ENCODE measurements at regions not wholly inside any gene's neighbourhood (a gene's known extent, or its start where the extent isn't known, plus 50 kb on each side); places are given as distances from the start of the nearest gene placed in this dataset.

DNA sequence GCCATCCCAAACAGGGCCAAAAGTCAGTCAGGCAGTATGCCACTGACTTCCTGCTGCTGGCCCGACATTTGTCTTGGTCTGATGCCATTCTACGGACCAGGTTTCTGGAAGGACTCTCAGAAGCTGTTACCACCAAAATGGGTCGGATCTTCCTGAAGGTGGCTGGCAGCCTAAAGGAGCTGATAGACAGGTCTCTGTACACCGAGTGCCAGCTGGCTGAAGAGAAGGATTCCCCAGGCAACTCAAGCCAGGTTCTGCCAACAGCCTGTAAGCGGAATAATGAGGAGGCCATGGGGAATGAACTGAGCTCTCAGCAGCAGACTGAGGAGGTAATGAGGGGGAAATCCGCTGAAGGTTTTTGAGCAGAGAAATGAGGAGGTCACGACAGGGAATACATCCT, 95.7 kb downstream of the RTL9 start:
- no TSS peak for BruUV-seq (replicated peaks)
- Histone ChIP-seq H3K27me3 (ENCODE audit: control insufficient read depth in 2 of 2, insufficient read depth in 2 of 2, low read length in 2 of 2) (peaks cover 0 to 19% of the 10 kb centered on the region in 2 experiments; a peak in 2 of 5 replicates), H3K27ac (ENCODE audit: extremely low read depth, low read depth, low read length) (no peak overlapping the region), H3K4me3 (no peak overlapping the region), H3K9ac (ENCODE audit: insufficient read depth in 1 of 2, low read depth in 2 of 2, low read length in 2 of 2) (no peak overlapping the region), H3K4me1 (replicated peaks in 1 of 2; ENCODE audit: control insufficient read depth in 2 of 2, insufficient read depth in 2 of 2, low read length in 2 of 2) (no peaks in the 10 kb centered on the region), H3K79me2 (ENCODE audit: control insufficient read depth, insufficient read depth, low read length) (no peaks in the 10 kb centered on the region), H3K9me1 (ENCODE audit: control insufficient read depth, insufficient read depth, low read length) (no peaks in the 10 kb centered on the region), H2AFZ (ENCODE audit: low read depth, low read length) (no peak overlapping the region), H3K36me3 (ENCODE audit: control insufficient read depth, insufficient read depth, low read length) (no peaks in the 10 kb centered on the region), H4K20me1 (replicated peaks; ENCODE audit: control insufficient read depth, insufficient read depth, low read length) (no peaks in the 10 kb centered on the region; the same call in 1 of the 2 replicates), H3K4me2 (ENCODE audit: insufficient read depth, low read length) (no peak overlapping the region), H3K9me3 (replicated peaks; ENCODE audit: control insufficient read depth, insufficient read depth, low read depth, low read length) (no peaks in the 10 kb centered on the region)
- in situ Hi-C loops (cut with MboI) (loop anchor here (5.0 to 25.0 kb wide), 2 partner anchors 208 to 398 kb away; no protein-coding TSS in a partner anchor), intact Hi-C loops (cut with micrococcal nuclease) (loop anchor here (5.0 to 10.0 kb wide), 2 partner anchors 213 to 790 kb away; no protein-coding TSS in a partner anchor)
- ATAC-seq (no peak), DNase-seq (ENCODE audit: extremely low read depth in 1 of 4, low spot score in 3 of 4) (no peak), FAIRE-seq (no peak)
- 0% methylated on average over 4 of the region's 7 CpGs for WGBS (ENCODE audit: insufficient coverage, low coverage, missing lambda C conversion rate)
- ChIA-PET CTCF (ENCODE audit: low intra/inter-chr PET ratio) (no interaction called here), POLR2A (no interaction called here)
- no peak for TF ChIP-seq ZNF175 (CRISPR knock-in tag; IDR thresholded peaks at IDR 0.05; ENCODE audit: low read depth)
- no peak for TF ChIP-seq CEBPG (CRISPR knock-in tag; IDR thresholded peaks at IDR 0.05)
- no peak for TF ChIP-seq CEBPG (tag; conservative IDR thresholded peaks at IDR 0.05 in 1 of 2, IDR thresholded peaks at IDR 0.05 in 1 of 2)
- TF ChIP-seq HDAC3 (IDR thresholded peaks at IDR 0.05; ENCODE audit: borderline replicate concordance, partially characterized antibody): no peak
- no peak for TF ChIP-seq ZC3H11A (IDR thresholded peaks at IDR 0.05; ENCODE audit: low read depth, low read length)
- TF ChIP-seq HDAC2 (IDR thresholded peaks at IDR 0.05): no peak
- TF ChIP-seq CBFB (CRISPR knock-in tag; IDR thresholded peaks at IDR 0.05): no peak
- TF ChIP-seq NR4A1 (CRISPR knock-in tag; IDR thresholded peaks at IDR 0.05): no peak
- no peak for TF ChIP-seq NR4A1 (tag; IDR thresholded peaks at IDR 0.05)
- TF ChIP-seq CUX1 (CRISPR knock-in tag; IDR thresholded peaks at IDR 0.05): no peak
- no peak for TF ChIP-seq ZNF717 (CRISPR knock-in tag; IDR thresholded peaks at IDR 0.05)
- no peak for TF ChIP-seq NFYB (IDR thresholded peaks at IDR 0.05; ENCODE audit: extremely low read depth, insufficient read length)
- TF ChIP-seq ZNF444 (CRISPR knock-in tag; IDR thresholded peaks at IDR 0.05): no peak
- no peak for TF ChIP-seq NR2C2 (CRISPR knock-in tag; IDR thresholded peaks at IDR 0.05)
- no peak for TF ChIP-seq NR2C2 (tag; IDR thresholded peaks at IDR 0.05)
- TF ChIP-seq, protein P1, sequence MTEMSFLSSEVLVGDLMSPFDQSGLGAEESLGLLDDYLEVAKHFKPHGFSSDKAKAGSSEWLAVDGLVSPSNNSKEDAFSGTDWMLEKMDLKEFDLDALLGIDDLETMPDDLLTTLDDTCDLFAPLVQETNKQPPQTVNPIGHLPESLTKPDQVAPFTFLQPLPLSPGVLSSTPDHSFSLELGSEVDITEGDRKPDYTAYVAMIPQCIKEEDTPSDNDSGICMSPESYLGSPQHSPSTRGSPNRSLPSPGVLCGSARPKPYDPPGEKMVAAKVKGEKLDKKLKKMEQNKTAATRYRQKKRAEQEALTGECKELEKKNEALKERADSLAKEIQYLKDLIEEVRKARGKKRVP (CRISPR knock-in tag; IDR thresholded peaks at IDR 0.05): no peak
- no peak for TF ChIP-seq ELF2 (CRISPR knock-in tag; IDR thresholded peaks at IDR 0.05)
- TF ChIP-seq CREB1 (IDR thresholded peaks at IDR 0.05): no peak
- no peak for TF ChIP-seq CREB1 (CRISPR knock-in tag; IDR thresholded peaks at IDR 0.05)
